ENCODE measurements at regions not wholly inside any gene's neighbourhood (a gene's known extent, or its start where the extent isn't known, plus 50 kb on each side); places are given as distances from the start of the nearest gene placed in this dataset.
"Not testable (repeated sequence)": the region's sequence is repeated elsewhere in the genome, so short reads cannot be mapped to it uniquely, and the experiment has no call there.

GRCh38 chrX:2162695-2163094 lies 338.1 kb downstream of the DHRSX start:
- DNase-seq (ENCODE audit: low read depth in 2 of 2), result no peak

GRCh38 chrX:2159861-2160260 lies 340.9 kb downstream of the DHRSX start:
- DNase-seq (ENCODE audit: low read depth in 2 of 2), result no peak

GRCh38 chrX:2159393-2159792 lies 341.4 kb downstream of the DHRSX start:
- DNase-seq (ENCODE audit: low read depth in 2 of 2), result no peak

DNA sequence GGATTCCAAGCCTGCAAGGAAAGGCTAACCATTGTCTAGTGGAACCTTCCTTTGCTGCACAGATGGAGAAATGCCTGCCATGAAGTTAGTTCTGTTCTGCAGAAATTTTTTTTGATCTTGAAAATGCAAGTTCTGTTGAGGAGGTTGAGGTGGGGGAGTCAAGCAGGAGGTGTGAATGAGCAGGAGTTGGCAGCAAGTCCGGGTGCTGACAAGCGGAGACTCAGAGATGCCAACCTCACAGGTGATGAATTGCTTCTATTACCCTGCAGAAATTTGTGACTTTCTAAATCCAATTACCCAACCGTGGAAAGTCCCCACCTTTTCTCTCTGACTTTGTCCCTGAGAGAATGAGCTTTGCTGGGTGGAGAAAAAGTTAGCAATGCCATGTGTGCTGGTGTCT lies 350.1 kb downstream of the DHRSX start:
- DNase-seq (ENCODE audit: low read depth in 2 of 2), result no peak

- DNase-seq (ENCODE audit: low read depth in 2 of 2), result not testable (repeated sequence)
Measured at GRCh38 chrX:2150014-2150413, 350.8 kb downstream of the DHRSX start.

DNA sequence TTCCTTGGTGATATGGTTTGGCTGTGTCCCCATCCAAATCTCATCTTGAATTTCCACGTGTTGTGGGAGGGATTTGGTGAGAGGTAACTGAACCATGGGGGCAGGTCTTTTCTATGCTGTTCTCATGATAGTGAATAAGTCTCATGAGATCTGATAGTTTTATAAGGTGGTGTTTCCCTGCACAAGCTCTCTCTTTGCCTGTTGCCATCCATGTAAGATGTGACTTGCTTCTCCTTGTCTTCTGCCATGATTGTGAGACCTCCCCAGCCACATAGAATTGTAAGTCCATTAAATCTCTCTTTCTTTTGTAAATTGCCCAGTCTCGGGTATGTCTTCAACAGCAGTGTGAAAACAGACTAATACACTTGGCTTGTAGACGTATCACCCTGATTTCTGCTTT lies 351.7 kb downstream of the DHRSX start:
- DNase-seq (ENCODE audit: low read depth in 2 of 2), result not testable (repeated sequence)

- DNase-seq (ENCODE audit: low read depth in 2 of 2), result no peak
Measured at GRCh38 chrX:2147928-2148327, 352.8 kb downstream of the DHRSX start.

DNA sequence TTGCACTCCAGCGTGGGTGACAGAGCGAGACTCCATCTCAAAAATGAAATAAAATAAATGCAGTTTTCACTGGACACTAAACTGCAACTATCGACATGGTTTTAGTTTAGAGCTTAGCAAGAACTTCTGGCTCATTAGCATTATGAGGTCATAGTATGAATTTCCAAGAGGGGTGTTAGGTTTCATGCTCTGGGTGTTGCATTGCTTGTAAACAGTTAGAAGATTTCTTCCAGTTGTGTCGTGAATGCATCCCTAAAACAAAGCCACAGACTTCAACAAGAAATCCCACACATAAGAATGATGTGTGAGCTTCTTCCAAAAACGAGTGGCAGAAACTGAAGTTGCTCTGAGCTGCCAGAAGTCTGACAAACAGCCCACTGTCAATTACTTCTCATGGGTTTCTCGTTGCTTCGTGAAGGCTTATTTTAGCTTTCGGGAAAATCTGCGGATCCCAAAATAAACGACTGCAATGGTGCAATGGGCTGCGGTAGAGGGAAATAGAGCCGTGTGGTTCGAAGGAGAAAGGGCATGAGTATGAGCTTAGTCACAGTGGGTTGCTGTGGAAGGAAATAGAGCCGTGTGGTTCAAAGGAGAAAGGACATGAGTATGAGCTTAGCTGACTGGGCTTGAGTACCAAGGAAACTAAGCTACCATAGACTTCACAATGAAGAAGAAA lies 354.9 kb downstream of the DHRSX start:
- peak; percentile 10 to 17 for DNase-seq (ENCODE audit: low read depth in 2 of 2)

DNA sequence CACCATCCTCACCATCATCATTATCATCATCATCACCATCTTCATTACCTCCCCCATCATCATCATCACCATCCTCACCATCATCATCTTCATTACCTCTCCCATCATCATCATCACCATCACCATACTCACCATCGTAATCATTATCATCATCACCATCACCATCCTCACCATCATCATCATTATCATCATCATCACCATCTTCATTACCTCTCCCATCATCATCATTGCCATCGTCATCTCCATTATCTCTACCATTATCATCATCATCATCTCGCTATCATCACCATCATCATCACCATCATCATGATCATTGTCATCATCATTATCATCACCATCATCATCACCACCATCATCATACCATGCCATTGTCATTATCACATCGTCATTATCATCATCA lies 362.9 kb downstream of the DHRSX start:
- no peak for DNase-seq (ENCODE audit: low read depth in 2 of 2)

GRCh38 chrX:2136848-2137247 lies 363.9 kb downstream of the DHRSX start:
- no peak for DNase-seq (ENCODE audit: low read depth in 2 of 2)

- no peak for DNase-seq (ENCODE audit: low read depth in 2 of 2)
Measured at GRCh38 chrX:2135421-2135820, 365.4 kb downstream of the DHRSX start.

DNA sequence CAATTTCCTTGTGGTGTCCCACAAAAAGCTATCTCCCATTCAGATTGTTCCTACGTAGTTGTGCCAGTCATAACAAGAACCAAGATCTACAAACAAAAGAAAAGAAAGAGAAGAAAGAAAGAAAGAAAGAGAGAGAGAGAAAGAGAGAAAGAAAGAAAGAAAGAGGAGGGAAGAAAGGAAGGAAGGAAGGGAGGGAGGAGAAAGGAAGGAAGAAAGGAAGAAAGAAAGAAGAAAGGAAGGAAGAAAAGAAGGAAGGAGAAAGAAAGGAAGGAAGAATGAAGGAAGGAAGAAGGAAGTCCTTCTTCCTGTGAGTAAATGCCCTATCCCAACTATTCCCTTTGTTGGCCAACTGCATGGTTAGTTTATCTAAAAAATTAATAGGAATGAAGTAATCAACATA lies 366.0 kb downstream of the DHRSX start:
- no peak for DNase-seq (ENCODE audit: low read depth in 2 of 2)

Measured in fibroblast of skin of left biceps (primary cell).